ENCODE measurements at regions not wholly inside any gene's neighbourhood (a gene's known extent, or its start where the extent isn't known, plus 50 kb on each side); places are given as distances from the start of the nearest gene placed in this dataset.

GRCh38 chr21:30935121-30935888 is 53.9 kb upstream of the KRTAP11-1 start:
- TF ChIP-seq, protein P1, sequence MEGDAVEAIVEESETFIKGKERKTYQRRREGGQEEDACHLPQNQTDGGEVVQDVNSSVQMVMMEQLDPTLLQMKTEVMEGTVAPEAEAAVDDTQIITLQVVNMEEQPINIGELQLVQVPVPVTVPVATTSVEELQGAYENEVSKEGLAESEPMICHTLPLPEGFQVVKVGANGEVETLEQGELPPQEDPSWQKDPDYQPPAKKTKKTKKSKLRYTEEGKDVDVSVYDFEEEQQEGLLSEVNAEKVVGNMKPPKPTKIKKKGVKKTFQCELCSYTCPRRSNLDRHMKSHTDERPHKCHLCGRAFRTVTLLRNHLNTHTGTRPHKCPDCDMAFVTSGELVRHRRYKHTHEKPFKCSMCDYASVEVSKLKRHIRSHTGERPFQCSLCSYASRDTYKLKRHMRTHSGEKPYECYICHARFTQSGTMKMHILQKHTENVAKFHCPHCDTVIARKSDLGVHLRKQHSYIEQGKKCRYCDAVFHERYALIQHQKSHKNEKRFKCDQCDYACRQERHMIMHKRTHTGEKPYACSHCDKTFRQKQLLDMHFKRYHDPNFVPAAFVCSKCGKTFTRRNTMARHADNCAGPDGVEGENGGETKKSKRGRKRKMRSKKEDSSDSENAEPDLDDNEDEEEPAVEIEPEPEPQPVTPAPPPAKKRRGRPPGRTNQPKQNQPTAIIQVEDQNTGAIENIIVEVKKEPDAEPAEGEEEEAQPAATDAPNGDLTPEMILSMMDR (IDR thresholded peaks at IDR 0.05), result no peak
- TF ChIP-seq POLR2AphosphoS5 (IDR thresholded peaks at IDR 0.05; ENCODE audit: low read depth, low read length) (no peak), SIN3A (IDR thresholded peaks at IDR 0.05; ENCODE audit: borderline replicate concordance, insufficient read depth, low read depth, low read length) (no peak), TCF7L2 (IDR thresholded peaks at IDR 0.05; ENCODE audit: low read depth, low read length) (no peak), REST (IDR thresholded peaks at IDR 0.05; ENCODE audit: insufficient read depth in 1 of 2, low read depth in 2 of 2, low read length in 1 of 2) (no peak)

All from Panc1 (cell line).